HUDEP-2 (cell line): ENCODE measurements at regions not wholly inside any gene's neighbourhood (a gene's known extent, or its start where the extent isn't known, plus 50 kb on each side); places are given as distances from the start of the nearest gene placed in this dataset.
"Not testable (repeated sequence)": the region's sequence is repeated elsewhere in the genome, so short reads cannot be mapped to it uniquely, and the experiment has no call there.

ENCODE experiments used
- DNase-seq, 76 experiments: peaks; one replicate each; lab custom pipeline; 2025; ENCODE audit not compliant: unreplicated experiment in 76 of 76; lab: John Stamatoyannopoulos, UW

- DNase-seq, result not testable (repeated sequence)
Observed at GRCh38 chr5:91448079-91448478, 65.0 kb upstream of the ARRDC3 start.

GRCh38 chr5:91446880-91447279 lies 63.8 kb upstream of the ARRDC3 start:
- not testable (repeated sequence) for DNase-seq

- DNase-seq, result no peak
Observed at GRCh38 chr5:91443761-91444467, 60.8 kb upstream of the ARRDC3 start.

- no peak for DNase-seq
Observed at GRCh38 chr5:91443023-91443422, 59.9 kb upstream of the ARRDC3 start.

- DNase-seq, result no peak
Observed at GRCh38 chr5:91441082-91441481, 58.0 kb upstream of the ARRDC3 start.

- DNase-seq, result no peak
Observed at GRCh38 chr5:91438871-91439270, 55.8 kb upstream of the ARRDC3 start.

GRCh38 chr5:91436241-91436640 lies 53.1 kb upstream of the ARRDC3 start:
- DNase-seq, result no peak

- no peak for DNase-seq
Observed at GRCh38 chr5:91434348-91434747, 51.2 kb upstream of the ARRDC3 start.

- DNase-seq, result no peak
Observed at GRCh38 chr5:91433861-91434260, 50.7 kb upstream of the ARRDC3 start.
